GM12865 (cell line): ENCODE measurements at regions not wholly inside any gene's neighbourhood (a gene's known extent, or its start where the extent isn't known, plus 50 kb on each side); places are given as distances from the start of the nearest gene placed in this dataset.

Source experiments
- DNase-seq: peaks from one replicate; pipeline ENCODE4 v3.0.0; 2010; ENCODE audit warnings: low read depth
- H3K4me3 ChIP-seq: 2 replicates; pipeline ENCODE4 v1.5.1; 2011; ENCODE audit warnings: mild to moderate bottlenecking, low read depth, low read length, control low read depth
- CTCF ChIP-seq: IDR thresholded peaks from 2 replicates; pipeline ENCODE4 v1.5.1; 2011; ENCODE audit warnings: low read length, control low read depth, low read depth, inconsistent platforms; ENCODE audit not compliant: insufficient read depth; ENCODE audit errors: missing control alignments

- DNase-seq: no peak
- no peak overlapping the region for H3K4me3 ChIP-seq
- TF ChIP-seq CTCF: no peak
These were observed 138.7 kb downstream of the YTHDC2 start for GRCh38 chr5:113652161-113652560.

DNA sequence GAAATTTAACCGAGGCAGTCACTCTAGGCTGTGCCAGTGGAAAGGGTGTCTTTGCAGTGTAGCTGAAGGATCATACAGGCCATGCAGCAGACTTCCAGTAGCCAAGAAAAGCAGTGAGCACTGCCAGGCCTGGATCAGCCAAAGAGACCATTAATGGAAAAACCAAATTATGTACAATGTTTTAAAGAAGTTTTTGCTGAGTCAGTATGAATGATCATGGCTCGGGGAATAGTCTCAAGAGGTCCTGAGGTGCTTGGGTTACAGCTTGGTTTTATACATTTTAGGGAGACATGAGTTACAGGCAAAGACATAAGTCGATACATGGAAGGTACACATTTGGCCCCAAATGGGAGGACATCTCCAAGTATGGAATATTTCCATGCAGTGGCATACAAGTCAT lies 141.3 kb downstream of the YTHDC2 start:
- no peak for DNase-seq
- TF ChIP-seq CTCF: no peak
- H3K4me3 ChIP-seq: no peak overlapping the region

- no peak for DNase-seq
- no peak for TF ChIP-seq CTCF
These were observed 146.7 kb downstream of the YTHDC2 start for GRCh38 chr5:113660206-113660605.

GRCh38 chr5:113660706-113661250 lies 147.3 kb downstream of the YTHDC2 start:
- no peak overlapping the region for H3K4me3 ChIP-seq
- no peak for DNase-seq
- no peak for TF ChIP-seq CTCF

More at GRCh38 chr5:113660206-113660605, 146.7 kb downstream of the YTHDC2 start:
- H3K4me3 ChIP-seq: no peak overlapping the region

DNA sequence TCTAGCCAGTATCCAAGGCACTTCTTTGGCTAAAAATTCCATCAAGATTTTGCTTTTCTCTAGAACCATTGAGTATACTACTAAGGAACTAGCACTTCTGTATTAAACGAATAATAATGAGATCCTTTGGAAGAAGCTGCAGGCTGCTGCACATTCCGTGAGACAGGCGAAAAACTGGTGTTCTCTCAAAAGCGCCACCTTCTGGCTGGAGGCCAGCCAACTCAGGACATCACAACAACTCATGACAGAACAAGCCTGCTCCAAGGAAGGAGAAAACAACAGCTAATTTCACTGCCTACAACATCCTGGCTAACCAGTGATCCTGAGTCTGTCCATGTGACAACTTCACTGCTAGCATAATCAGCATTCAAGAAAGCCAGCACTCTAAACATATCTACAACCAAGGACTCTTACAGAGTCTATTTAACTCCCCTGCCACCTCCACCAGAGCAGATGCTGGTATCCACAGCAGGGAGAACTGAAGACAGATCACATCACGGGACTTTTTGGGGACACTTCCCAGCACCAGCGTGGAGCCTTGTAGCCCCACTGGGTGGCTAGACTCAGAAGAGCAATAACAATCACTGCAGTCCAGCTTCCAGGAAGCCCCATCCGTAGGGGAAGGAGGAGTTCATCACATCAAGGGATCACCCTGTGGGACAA lies 150.5 kb downstream of the YTHDC2 start:
- peak; percentile 53 for TF ChIP-seq CTCF
- H3K4me3 ChIP-seq: no peak overlapping the region
- peak; percentile 45 for DNase-seq

GRCh38 chr5:113673041-113673440 lies 159.5 kb downstream of the YTHDC2 start:
- H3K4me3 ChIP-seq: no peak overlapping the region
- no peak for TF ChIP-seq CTCF
- no peak for DNase-seq

GRCh38 chr5:113675166-113675565 lies 161.7 kb downstream of the YTHDC2 start:
- DNase-seq: no peak
- no peak overlapping the region for H3K4me3 ChIP-seq
- no peak for TF ChIP-seq CTCF
